C4-2B (cell line): ENCODE measurements at regions not wholly inside any gene's neighbourhood (a gene's known extent, or its start where the extent isn't known, plus 50 kb on each side); places are given as distances from the start of the nearest gene placed in this dataset.
A peak's percentile ranks its signal among the peaks of the same experiment; 100 is the strongest.
"Not testable (repeated sequence)": the region's sequence is repeated elsewhere in the genome, so short reads cannot be mapped to it uniquely, and the experiment has no call there.

Experiments used
- H3K27ac ChIP-seq: fragments of 450-650 bp; 2 replicates; pipeline ENCODE4 v1.5.1; 2017
- ZFX ChIP-seq: fragments of 450-650 bp; IDR thresholded peaks from 2 replicates; pipeline ENCODE4 v1.6.1; 2017
- TF ChIP-seq, protein P1 (sequence below): fragments of 450-650 bp; conservative IDR thresholded peaks from 2 replicates; pipeline ENCODE4 v1.5.1; 2017; ENCODE audit warnings: mild to moderate bottlenecking

DNA sequence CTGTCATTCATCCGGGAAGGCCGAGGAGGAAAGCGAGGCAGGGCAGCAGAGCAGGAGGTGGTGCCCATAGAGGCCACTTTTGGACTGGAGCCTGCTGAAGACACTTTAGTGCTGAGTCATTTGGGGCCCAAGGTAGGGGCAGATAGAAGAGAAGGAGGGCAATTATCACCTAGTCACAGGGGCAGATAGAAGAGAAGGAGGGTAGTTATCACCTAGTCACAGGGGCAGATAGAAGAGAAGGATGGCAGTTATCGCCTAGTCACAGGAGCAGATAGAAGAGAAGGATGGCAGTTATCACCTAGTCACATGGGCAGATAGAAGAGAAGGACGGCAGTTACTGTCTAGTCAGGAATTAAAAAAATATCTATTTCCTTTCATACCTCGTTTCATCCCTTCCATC is 1372.6 kb downstream of the FOXD4L5 start:
- not testable (repeated sequence) for H3K27ac ChIP-seq

DNA sequence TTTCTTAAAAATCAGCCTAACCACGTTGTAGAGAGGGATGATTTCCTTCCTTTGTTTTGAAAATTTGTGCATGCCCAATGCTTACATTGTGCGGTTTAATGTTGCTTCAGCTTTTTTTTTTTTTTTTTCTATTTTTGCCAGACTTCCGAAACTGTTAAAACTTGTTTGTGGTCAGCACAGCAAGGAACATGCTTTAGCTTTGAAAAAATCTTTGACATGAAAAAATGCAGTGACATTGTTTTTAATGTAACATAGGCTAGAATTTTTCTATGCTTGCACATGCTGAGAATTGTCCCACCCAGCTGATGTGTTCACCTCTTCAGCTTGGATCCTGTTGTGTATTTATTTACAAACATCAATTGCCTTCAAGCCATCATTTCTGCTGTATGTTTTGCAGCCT is 1375.9 kb downstream of the FOXD4L5 start:
- H3K27ac ChIP-seq = not testable (repeated sequence)

DNA sequence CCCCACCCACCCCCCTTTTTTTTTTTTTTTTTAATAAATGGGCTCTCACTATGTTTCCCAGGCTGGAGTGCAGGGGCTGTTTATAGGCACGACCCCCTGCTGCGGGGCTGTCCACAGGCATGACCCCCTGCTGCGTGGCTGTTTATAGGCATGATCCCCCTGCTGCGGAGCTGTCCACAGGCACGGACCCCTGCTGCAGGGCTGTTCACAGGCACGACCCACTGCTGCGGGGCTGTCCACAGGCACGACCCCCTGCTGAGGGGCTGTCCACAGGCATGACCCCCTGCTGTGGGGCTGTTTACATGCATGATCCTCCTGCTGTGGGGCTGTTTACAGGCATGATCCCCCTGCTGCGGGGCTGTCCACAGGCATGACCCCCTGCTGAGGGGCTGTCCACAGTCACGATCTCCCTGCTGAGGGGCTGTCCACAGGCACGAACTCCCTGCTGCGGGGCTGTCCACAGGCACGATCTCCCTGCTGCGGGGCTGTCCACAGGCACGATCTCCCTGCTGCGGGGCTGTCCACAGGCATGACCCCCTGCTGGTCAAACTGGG is 1385.3 kb downstream of the FOXD4L5 start:
- H3K27ac ChIP-seq = not testable (repeated sequence)

DNA sequence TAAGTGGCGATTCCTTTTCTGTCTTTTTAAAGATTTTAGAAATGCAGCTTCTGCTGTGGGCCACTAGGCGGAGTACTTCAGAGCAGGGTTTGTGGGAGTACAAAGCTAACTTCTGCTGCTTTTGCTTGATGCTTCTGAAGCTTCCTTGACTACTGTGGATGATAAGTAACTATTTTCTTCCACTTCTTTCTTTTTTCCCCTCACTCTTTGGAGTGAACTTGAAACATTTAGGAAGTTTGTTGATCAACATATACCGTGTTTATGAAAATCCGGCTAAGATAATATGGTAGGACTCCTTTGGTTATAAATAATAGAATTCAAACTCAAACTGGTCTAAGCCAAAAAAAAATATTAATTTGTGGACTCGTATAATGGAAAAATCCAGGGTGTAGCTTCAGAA is 1403.6 kb downstream of the FOXD4L5 start:
- H3K27ac ChIP-seq = not testable (repeated sequence)
- TF ChIP-seq, protein P1, sequence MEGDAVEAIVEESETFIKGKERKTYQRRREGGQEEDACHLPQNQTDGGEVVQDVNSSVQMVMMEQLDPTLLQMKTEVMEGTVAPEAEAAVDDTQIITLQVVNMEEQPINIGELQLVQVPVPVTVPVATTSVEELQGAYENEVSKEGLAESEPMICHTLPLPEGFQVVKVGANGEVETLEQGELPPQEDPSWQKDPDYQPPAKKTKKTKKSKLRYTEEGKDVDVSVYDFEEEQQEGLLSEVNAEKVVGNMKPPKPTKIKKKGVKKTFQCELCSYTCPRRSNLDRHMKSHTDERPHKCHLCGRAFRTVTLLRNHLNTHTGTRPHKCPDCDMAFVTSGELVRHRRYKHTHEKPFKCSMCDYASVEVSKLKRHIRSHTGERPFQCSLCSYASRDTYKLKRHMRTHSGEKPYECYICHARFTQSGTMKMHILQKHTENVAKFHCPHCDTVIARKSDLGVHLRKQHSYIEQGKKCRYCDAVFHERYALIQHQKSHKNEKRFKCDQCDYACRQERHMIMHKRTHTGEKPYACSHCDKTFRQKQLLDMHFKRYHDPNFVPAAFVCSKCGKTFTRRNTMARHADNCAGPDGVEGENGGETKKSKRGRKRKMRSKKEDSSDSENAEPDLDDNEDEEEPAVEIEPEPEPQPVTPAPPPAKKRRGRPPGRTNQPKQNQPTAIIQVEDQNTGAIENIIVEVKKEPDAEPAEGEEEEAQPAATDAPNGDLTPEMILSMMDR = peak; percentile 41

DNA sequence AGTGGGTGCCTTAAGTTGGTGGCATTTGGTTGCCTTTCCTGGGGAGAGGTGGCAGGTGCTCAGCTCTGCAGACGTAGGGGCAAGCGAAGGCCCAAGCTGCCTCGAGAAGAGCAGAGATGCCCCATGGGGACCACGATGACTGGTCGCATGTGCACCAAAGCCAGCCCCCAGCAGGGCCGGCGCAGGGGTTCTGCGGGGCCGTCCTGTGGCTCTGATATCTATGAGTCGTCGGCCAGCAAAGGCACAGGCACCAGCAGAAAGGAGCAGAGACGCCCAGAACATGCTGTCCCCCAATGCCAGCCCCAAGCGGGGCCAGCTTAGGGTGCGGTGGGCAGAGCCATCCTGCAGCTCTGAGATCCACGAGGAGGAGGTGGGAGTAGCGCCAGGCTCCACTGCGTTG is 1408.6 kb downstream of the FOXD4L5 start:
- H3K27ac ChIP-seq = not testable (repeated sequence)

DNA sequence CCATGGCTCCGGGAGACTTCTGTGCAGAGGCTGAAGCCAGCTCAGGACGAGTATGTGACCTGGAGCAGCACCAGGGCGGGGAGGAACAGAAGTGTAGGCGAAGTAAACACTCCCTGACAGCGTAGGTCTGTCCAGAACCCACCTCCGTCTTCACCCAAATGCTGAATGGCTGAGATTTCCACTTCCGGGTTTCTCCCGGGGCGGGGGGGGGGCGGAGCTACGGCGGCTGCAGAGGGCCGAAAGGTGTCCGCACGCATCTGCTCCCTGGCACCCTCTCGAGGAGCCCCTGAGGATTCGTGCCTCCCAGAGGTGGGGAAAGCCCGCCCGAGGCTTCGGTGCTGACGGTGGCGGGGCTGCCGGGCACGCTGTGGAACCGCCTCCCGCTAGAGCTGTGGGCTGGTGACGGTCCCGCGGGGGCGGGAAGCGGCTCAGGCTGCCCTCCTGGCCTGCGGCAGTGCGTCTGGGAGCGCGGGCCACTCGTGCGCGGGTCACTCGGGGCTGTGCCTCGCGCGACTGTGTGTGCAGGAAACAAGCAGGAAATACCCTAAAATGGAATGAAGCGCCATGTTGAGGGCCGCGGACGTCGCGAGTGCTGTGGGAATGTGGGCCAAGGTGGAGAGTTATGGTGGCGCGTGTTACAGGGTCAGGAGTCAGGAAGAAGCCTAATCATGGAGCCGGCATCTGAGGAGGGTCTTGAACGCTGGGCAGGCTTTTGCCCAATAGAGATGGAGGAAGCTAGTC is 1425.4 kb downstream of the FOXD4L5 start:
- peak overlapping the region; percentile 72 for H3K27ac ChIP-seq
- peak; percentile 73 for TF ChIP-seq ZFX
- TF ChIP-seq, protein P1 = peak; percentile 36

DNA sequence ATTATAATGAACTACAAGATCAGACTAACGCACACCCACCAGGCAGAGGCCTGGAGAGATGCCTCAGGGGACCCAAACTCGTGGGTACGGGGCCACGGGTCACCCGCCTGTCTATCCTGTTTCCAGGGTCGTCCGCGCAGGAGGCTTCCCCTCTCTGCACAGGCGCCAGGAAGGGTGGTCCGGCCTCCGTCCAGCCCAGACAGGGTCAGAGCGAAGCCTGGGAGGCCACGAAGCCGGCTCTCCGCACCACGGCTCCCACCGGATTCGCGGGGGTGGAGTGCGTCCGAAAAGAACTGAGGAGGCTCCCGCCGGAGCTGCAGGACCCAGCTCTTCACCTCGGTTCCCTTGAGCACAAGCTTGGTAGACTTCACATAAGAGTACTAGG is 1425.9 kb downstream of the FOXD4L5 start:
- peak overlapping the region; percentile 72 for H3K27ac ChIP-seq

DNA sequence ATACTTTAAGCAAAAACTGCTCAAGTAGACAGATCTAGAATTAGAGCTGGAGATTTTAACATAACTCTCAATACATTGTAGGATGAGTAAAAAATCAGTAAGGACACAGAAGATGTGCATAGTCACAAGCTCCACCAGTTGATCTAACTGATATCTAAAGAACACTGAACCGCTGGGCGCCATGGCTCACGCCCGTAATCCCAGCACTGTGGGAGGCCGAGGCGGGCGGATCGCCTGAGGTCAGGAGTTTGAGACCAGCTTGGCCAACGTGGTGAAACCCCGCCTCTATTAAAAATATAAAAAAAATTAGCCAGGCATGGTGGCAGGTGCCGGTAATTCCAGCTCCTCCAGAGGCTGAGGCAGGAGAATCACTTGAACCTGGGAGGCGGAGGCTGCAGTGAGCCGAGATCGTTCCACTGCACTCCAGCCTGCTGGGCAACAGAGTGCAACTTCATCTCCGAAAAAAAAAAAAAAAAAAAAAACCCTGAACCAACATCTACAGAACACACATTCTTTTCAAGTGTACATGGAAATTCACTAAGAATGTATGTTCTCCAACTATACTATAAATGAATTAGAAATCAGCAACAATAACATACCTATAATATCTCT is 1431.8 kb downstream of the FOXD4L5 start:
- not testable (repeated sequence) for H3K27ac ChIP-seq

DNA sequence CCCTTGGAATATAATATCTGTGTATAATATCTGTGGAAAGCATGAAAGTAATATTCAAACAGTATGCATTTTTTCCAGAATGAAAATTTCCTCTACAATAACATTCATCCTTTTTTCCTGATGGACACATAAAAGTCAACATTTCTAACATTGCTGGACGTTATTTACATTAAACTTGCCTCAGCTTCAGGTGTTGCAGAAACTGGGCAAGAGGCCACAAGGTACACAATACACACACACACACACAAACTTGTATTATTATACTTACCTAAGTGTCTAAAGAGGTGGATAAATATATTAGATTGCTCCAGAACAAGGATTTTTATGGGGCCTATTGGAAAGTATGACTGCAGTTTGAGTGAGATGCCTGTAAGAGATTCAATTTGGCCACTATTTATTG is 1460.2 kb downstream of the FOXD4L5 start:
- not testable (repeated sequence) for H3K27ac ChIP-seq

DNA sequence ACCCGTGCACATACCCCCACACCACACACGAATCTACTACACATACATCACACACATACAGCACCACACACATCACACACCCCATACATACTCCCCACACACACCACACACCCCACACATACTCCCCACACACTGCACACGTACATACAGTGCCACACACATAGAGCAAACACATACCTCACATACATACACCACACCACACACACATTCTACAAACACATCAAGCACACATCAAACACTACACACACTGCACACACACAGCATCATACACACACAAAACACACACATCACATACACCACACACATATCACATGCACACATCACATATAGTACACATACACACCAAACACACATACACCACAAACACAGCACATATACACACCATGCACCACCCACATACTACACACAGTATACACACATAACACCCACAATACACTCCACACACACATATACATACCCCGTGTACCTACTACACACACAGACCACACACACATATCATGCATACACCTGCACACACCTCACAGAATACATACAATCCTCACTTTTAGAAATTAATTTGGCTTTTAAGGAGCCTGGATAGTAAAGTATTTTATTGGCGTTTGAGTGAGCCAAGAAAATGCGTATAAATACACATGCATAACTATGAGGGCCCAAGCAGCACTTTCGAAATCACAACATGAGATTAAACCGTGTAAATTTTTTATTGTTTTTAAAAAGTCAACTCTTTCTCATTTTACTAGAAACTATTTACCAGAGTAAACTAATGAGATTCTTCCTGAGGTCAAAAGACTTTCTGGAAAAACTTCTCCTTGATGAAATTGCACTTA is 1461.4 kb downstream of the FOXD4L5 start:
- not testable (repeated sequence) for H3K27ac ChIP-seq

DNA sequence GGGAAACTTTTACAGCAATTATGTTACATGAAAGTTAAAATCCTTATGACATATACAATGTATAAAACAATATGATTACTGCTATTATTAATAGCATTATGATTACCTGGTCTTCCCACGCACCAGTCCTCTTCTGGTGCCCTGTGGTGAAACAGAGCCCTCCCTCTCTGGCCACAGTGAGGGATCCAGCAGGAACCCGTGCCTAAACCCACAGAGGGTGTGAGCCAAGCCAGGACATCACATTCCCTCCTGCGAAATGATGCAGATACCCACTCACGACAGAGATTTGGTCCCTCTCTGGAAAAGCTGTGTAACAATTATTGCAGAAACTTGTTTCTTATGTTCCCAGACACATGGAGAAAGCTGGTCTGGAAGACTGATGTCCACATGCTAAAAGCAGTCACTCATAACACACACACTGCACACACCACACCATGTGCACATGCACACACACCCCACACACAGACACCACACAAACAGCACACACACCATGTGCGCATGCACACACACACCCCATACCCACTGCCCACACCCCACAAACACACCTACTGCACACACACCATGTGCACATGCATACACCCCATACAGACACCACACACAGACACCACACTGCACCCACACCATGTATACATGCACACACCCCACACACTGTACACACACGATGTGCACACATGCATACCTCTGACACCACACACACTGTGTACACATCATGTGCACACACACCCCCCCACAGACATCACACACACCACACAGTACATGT is 1462.2 kb downstream of the FOXD4L5 start:
- not testable (repeated sequence) for H3K27ac ChIP-seq

DNA sequence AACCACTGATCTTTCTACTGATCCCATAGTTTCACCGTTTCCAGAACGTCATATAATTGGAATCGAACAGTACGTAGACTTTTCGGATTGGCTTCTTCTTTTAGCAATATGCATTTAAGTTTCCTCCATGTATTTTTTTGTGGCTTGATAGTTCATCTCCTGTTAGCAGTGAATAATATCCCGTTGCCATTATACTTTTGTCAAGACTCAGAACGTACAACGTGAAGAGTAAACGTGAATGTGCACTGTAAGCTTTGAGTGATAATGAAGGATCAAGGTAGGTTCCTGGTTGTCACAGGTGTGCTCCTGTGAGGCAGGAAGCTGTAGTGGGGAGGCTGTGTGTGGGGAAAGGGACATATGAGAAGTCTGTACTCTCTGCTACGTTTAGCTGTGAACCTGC is 1463.7 kb downstream of the FOXD4L5 start:
- not testable (repeated sequence) for H3K27ac ChIP-seq

DNA sequence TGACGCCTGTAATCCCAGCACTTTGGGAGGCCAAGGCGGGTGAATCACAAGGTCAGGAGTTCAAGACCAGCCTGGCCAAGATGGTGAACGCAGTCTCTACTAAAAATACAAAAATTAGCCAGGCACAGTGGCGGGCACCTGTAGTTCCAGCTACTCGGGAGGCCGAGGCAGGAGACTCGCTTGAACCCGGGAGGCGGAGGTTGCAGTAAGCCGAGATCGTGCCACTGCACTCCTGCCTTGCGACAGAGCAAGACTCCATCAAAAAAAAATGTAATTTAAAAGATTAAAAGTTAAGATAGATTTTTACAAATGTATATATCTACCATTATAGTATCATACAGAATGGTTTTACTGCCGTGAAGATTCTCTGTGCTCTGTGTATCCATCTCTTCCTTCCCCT is 1464.1 kb downstream of the FOXD4L5 start:
- not testable (repeated sequence) for H3K27ac ChIP-seq

DNA sequence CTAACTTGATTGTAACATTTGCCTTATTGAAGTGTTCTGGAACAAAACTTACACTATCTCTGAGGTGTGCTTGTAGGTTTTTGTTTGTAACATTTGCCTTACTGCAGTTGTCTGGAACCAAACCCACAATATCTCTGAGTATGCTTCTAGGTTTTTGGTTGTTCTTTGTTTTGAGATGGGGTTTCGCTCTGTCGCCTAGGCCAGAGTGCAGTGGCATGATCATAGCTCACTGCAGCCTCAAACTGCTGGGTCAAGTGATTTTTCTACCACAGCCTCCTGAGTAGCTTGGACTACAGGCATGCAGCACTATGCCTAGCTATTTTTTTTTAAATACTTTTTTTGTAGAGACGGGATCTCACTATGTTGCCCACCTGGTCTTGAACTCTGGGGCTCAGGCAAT is 1464.6 kb downstream of the FOXD4L5 start:
- not testable (repeated sequence) for H3K27ac ChIP-seq
